NCI-H1092 treated with DMSO at 0.1 percent for 48 hours (cell line): ENCODE measurements at regions not wholly inside any gene's neighbourhood (a gene's known extent, or its start where the extent isn't known, plus 50 kb on each side); places are given as distances from the start of the nearest gene placed in this dataset.

Experiments
- DNase-seq: peaks from one replicate; lab custom pipeline; 2025; lab: John Stamatoyannopoulos, UW

GRCh38 chr2:123095219-123095835 lies 929.8 kb upstream of the CNTNAP5 start:
- no peak for DNase-seq

GRCh38 chr2:123098619-123099018 lies 926.5 kb upstream of the CNTNAP5 start:
- no peak for DNase-seq

- no peak for DNase-seq
Observed at GRCh38 chr2:123101434-123101833, 923.7 kb upstream of the CNTNAP5 start.

GRCh38 chr2:123103902-123104301 lies 921.2 kb upstream of the CNTNAP5 start:
- no peak for DNase-seq

- no peak for DNase-seq
Observed at GRCh38 chr2:123116595-123116994, 908.5 kb upstream of the CNTNAP5 start.

- no peak for DNase-seq
Observed at GRCh38 chr2:123127236-123127635, 897.9 kb upstream of the CNTNAP5 start.

GRCh38 chr2:123128951-123129350 lies 896.1 kb upstream of the CNTNAP5 start:
- no peak for DNase-seq

GRCh38 chr2:123136419-123136818 lies 888.7 kb upstream of the CNTNAP5 start:
- no peak for DNase-seq

GRCh38 chr2:123144082-123144481 lies 881.0 kb upstream of the CNTNAP5 start:
- no peak for DNase-seq

- no peak for DNase-seq
Observed at GRCh38 chr2:123153041-123153440, 872.0 kb upstream of the CNTNAP5 start.

GRCh38 chr2:123154195-123154594 lies 870.9 kb upstream of the CNTNAP5 start:
- no peak for DNase-seq

- DNase-seq: no peak
Observed at GRCh38 chr2:123157016-123157415, 868.1 kb upstream of the CNTNAP5 start.

GRCh38 chr2:123162400-123163016 lies 862.6 kb upstream of the CNTNAP5 start:
- DNase-seq: no peak

- DNase-seq: no peak
Observed at GRCh38 chr2:123163398-123163797, 861.7 kb upstream of the CNTNAP5 start.

- no peak for DNase-seq
Observed at GRCh38 chr2:123164216-123164615, 860.9 kb upstream of the CNTNAP5 start.

GRCh38 chr2:123165616-123166015 lies 859.5 kb upstream of the CNTNAP5 start:
- DNase-seq: no peak

GRCh38 chr2:123179526-123179925 lies 845.6 kb upstream of the CNTNAP5 start:
- DNase-seq: no peak

- no peak for DNase-seq
Observed at GRCh38 chr2:123195957-123196356, 829.1 kb upstream of the CNTNAP5 start.

GRCh38 chr2:123200035-123200434 lies 825.1 kb upstream of the CNTNAP5 start:
- no peak for DNase-seq

GRCh38 chr2:123207245-123207644 lies 817.8 kb upstream of the CNTNAP5 start:
- no peak for DNase-seq

- DNase-seq: no peak
Observed at GRCh38 chr2:123209202-123209601, 815.9 kb upstream of the CNTNAP5 start.

- no peak for DNase-seq
Observed at GRCh38 chr2:123211181-123211580, 813.9 kb upstream of the CNTNAP5 start.

- DNase-seq: no peak
Observed at GRCh38 chr2:123245156-123245555, 779.9 kb upstream of the CNTNAP5 start.

GRCh38 chr2:123258877-123259539 lies 766.1 kb upstream of the CNTNAP5 start:
- DNase-seq: no peak
